ENCODE measurements at regions not wholly inside any gene's neighbourhood (a gene's known extent, or its start where the extent isn't known, plus 50 kb on each side); places are given as distances from the start of the nearest gene placed in this dataset.

- TF ChIP-seq CTCF (IDR thresholded peaks at IDR 0.05; ENCODE audit: borderline replicate concordance, extremely low read depth, low read length, poor library complexity, severe bottlenecking) (no peak), EZH2 (IDR thresholded peaks at IDR 0.05; ENCODE audit: borderline replicate concordance, low read depth, low read length, severe bottlenecking) (no peak)
Observed at GRCh38 chr6:71499667-71500066, 211.1 kb downstream of the OGFRL1 start.

Data from DND-41 (cell line).